OCI-LY7 (cell line): ENCODE measurements at regions not wholly inside any gene's neighbourhood (a gene's known extent, or its start where the extent isn't known, plus 50 kb on each side); places are given as distances from the start of the nearest gene placed in this dataset.

Source experiments
- BruUV-seq: library from RNA; stranded (reverse); fragments of 400-500 nt; replicated peaks from 2 replicates; lab custom pipeline; 2021; lab: Mats Ljungman, UMichigan
- CTCF ChIA-PET: fragments of 300-600 bp; sonication (Branson Sonifier 250); formaldehyde crosslinking; loops from one replicate; lab custom pipeline; 2022; ENCODE audit warnings: antibody characterized with exemption; ENCODE audit not compliant: unreplicated experiment; lab: Charles Lee
- POLR2A ChIA-PET: fragments of 300-600 bp; sonication (Branson Sonifier 250); formaldehyde crosslinking; loops from one replicate; lab custom pipeline; 2022; ENCODE audit warnings: antibody characterized with exemption; lab: Charles Lee
- DNase-seq: peaks from one replicate; pipeline ENCODE4 v3.0.0-alpha.2; 2015; ENCODE audit warnings: low spot score
- H2AFZ ChIP-seq: fragments of 200-600 bp; sonication (generic), shearing (Covaris generic); 2 replicates; pipeline ENCODE4 v1.6.1; 2014; ENCODE audit warnings: mild to moderate bottlenecking, antibody characterized with exemption, low read length, moderate library complexity
- H3K27ac ChIP-seq: fragments of 200-600 bp; sonication (generic); 2 replicates; pipeline ENCODE4 v1.5.1; 2014; ENCODE audit warnings: mixed run types, low read depth, mild to moderate bottlenecking, moderate library complexity, low read length, inconsistent platforms; ENCODE audit not compliant: poor library complexity, severe bottlenecking
- H3K36me3 ChIP-seq: fragments of 200-600 bp; sonication (generic); 2 replicates; pipeline ENCODE4 v1.6.1; 2014; ENCODE audit warnings: mild to moderate bottlenecking, antibody characterized with exemption, low read length, moderate library complexity, mixed read lengths; ENCODE audit not compliant: insufficient read depth
- H3K4me1 ChIP-seq: fragments of 200-600 bp; sonication (generic); 2 replicates; pipeline ENCODE4 v1.5.1; 2014; ENCODE audit warnings: mild to moderate bottlenecking, low read length; ENCODE audit not compliant: insufficient read depth, poor library complexity, severe bottlenecking
- H3K4me2 ChIP-seq: fragments of 200-600 bp; sonication (generic); 2 replicates; pipeline ENCODE4 v1.6.1; 2014; ENCODE audit warnings: mild to moderate bottlenecking, low read length
- H3K4me3 ChIP-seq: fragments of 200-600 bp; sonication (generic); 2 replicates; pipeline ENCODE4 v1.5.1; 2014; ENCODE audit warnings: mild to moderate bottlenecking, low read depth, low read length; ENCODE audit not compliant: poor library complexity, severe bottlenecking
- H3K79me2 ChIP-seq: fragments of 200-600 bp; sonication (generic); 2 replicates; pipeline ENCODE4 v1.6.1; 2016; ENCODE audit warnings: low read depth, mild to moderate bottlenecking, low read length, moderate library complexity, mixed read lengths; ENCODE audit not compliant: insufficient read depth
- H3K9me2 ChIP-seq: fragments of 200-600 bp; sonication (generic); 2 replicates; pipeline ENCODE4 v1.6.1; 2016; ENCODE audit warnings: mild to moderate bottlenecking, low read length, mixed read lengths; ENCODE audit not compliant: insufficient read depth
- H3K9me3 ChIP-seq: fragments of 200-600 bp; sonication (generic); 2 replicates; pipeline ENCODE4 v1.6.1; 2014; ENCODE audit warnings: mild to moderate bottlenecking, mixed run types, low read length, mixed read lengths
- H4K20me1 ChIP-seq: fragments of 200-600 bp; sonication (generic); 2 replicates; pipeline ENCODE4 v1.6.1; 2014; ENCODE audit warnings: mild to moderate bottlenecking, antibody characterized with exemption, low read length, moderate library complexity, mixed read lengths; ENCODE audit not compliant: insufficient read depth
- CTCF ChIP-seq: fragments of 200-600 bp; sonication (generic); conservative IDR thresholded peaks from 2 replicates; pipeline ENCODE4 v1.5.1; 2014; ENCODE audit warnings: mild to moderate bottlenecking, antibody characterized with exemption, low read length, moderate library complexity, mixed read lengths
- EZH2phosphoT487 ChIP-seq: fragments of 200-600 bp; sonication (generic); IDR thresholded peaks from 2 replicates; pipeline ENCODE4 v1.6.1; 2018; ENCODE audit warnings: low read depth, borderline replicate concordance, mild to moderate bottlenecking, mixed run types, antibody characterized with exemption, low read length, moderate library complexity, mixed read lengths
- intact Hi-C: fragments of 100-400 bp; cut with micrococcal nuclease; formaldehyde crosslinking; loops from one replicate; pipeline ENCODE4 v1.10.0; 2022; ENCODE audit not compliant: unreplicated experiment

- intact Hi-C loops = no loop called here
- no peak overlapping the region for H3K4me2 ChIP-seq
- H3K4me3 ChIP-seq = no peak overlapping the region
- ChIA-PET POLR2A (no interaction called here), CTCF (no interaction called here)
- H4K20me1 ChIP-seq = no peaks in the 10 kb centered on the region
- no TSS peak for BruUV-seq
- no peaks in the 10 kb centered on the region for H3K36me3 ChIP-seq
- H2AFZ ChIP-seq = no peak overlapping the region
- no peaks in the 10 kb centered on the region for H3K4me1 ChIP-seq
- no peaks in the 10 kb centered on the region for H3K9me2 ChIP-seq
- TF ChIP-seq CTCF (no peak), EZH2phosphoT487 (no peak)
- no peak for DNase-seq
- no peaks in the 10 kb centered on the region for H3K9me3 ChIP-seq
- H3K79me2 ChIP-seq = no peaks in the 10 kb centered on the region
- H3K27ac ChIP-seq = no peak overlapping the region
Measured at GRCh38 chr2:100753444-100753843, 66.5 kb upstream of the NPAS2 start.

GRCh38 chr2:100753881-100754280, 66.1 kb upstream of the NPAS2 start:
- Histone ChIP-seq H2AFZ (no peak overlapping the region), H3K27ac (no peak overlapping the region), H3K4me3 (no peak overlapping the region), H3K9me2 (no peaks in the 10 kb centered on the region), H3K9me3 (no peaks in the 10 kb centered on the region), H4K20me1 (no peaks in the 10 kb centered on the region), H3K4me2 (no peak overlapping the region), H3K4me1 (no peaks in the 10 kb centered on the region), H3K79me2 (no peaks in the 10 kb centered on the region), H3K36me3 (no peaks in the 10 kb centered on the region)
- TF ChIP-seq EZH2phosphoT487 (no peak), CTCF (no peak)
- DNase-seq = no peak
- CTCF ChIA-PET = no interaction called here
- POLR2A ChIA-PET = no interaction called here
- BruUV-seq = no TSS peak
- intact Hi-C loops = no loop called here

- no TSS peak for BruUV-seq
- intact Hi-C loops = no loop called here
Measured at GRCh38 chr2:100754951-100755350, 65.0 kb upstream of the NPAS2 start.

More at GRCh38 chr2:100754951-100755350, 65.0 kb upstream of the NPAS2 start:
- Histone ChIP-seq H3K9me3 (no peaks in the 10 kb centered on the region), H3K4me3 (no peak overlapping the region), H4K20me1 (no peaks in the 10 kb centered on the region), H3K9me2 (no peaks in the 10 kb centered on the region), H3K36me3 (no peaks in the 10 kb centered on the region), H3K4me2 (no peak overlapping the region), H2AFZ (no peak overlapping the region), H3K4me1 (no peaks in the 10 kb centered on the region), H3K79me2 (no peaks in the 10 kb centered on the region), H3K27ac (no peak overlapping the region)
- no peak for DNase-seq
- no peak for TF ChIP-seq CTCF
- ChIA-PET CTCF (no interaction called here), POLR2A (interaction anchor here (1.0 kb wide), 1 partner anchor 19 kb away, joined by 3 read pairs; no protein-coding TSS in a partner anchor)
